PC-9 (cell line): ENCODE measurements at regions not wholly inside any gene's neighbourhood (a gene's known extent, or its start where the extent isn't known, plus 50 kb on each side); places are given as distances from the start of the nearest gene placed in this dataset.

Experiments used
- BruUV-seq: library from RNA; stranded (reverse); fragments of 400-500 nt; replicated peaks from 2 replicates; lab custom pipeline; 2021; lab: Mats Ljungman, UMichigan
- CTCF ChIA-PET: fragments of 300-600 bp; sonication (Branson Sonifier 250); formaldehyde crosslinking; loops from one replicate; lab custom pipeline; 2022; ENCODE audit warnings: antibody characterized with exemption; lab: Charles Lee
- POLR2A ChIA-PET: fragments of 300-600 bp; sonication (Branson Sonifier 250); formaldehyde crosslinking; loops from one replicate; lab custom pipeline; 2022; ENCODE audit warnings: antibody characterized with exemption; ENCODE audit not compliant: unreplicated experiment; lab: Charles Lee
- DNase-seq, 2 experiments: peaks; one replicate each; pipeline versions ENCODE4 v3.0.0 to v3.0.0-alpha.2; 2015 to 2022; ENCODE audit warnings: mixed read lengths in 1 of 2
- H2AFZ ChIP-seq: fragments of 200-600 bp; sonication (generic); 2 replicates; pipeline ENCODE4 v1.8.1; 2017; ENCODE audit warnings: antibody characterized with exemption
- H3F3A ChIP-seq: fragments of 200-600 bp; sonication (generic); 2 replicates; pipeline ENCODE4 v1.8.1; 2017; ENCODE audit warnings: antibody characterized with exemption, mild to moderate bottlenecking, low read depth; ENCODE audit not compliant: insufficient read depth
- H3K27ac ChIP-seq: fragments of 200-600 bp; sonication (generic); 2 replicates; pipeline ENCODE4 v1.6.1; 2016; ENCODE audit warnings: mixed run types
- H3K27me3 ChIP-seq: fragments of 200-600 bp; sonication (generic); 2 replicates; pipeline ENCODE4 v1.6.1; 2016; ENCODE audit warnings: low read depth, mixed run types; ENCODE audit not compliant: insufficient read depth
- H3K36me3 ChIP-seq: fragments of 200-600 bp; sonication (generic); 2 replicates; pipeline ENCODE4 v1.6.1; 2016; ENCODE audit warnings: low read depth, mixed run types
- H3K4me1 ChIP-seq: fragments of 200-600 bp; sonication (generic); replicated peaks from 2 replicates; pipeline ENCODE4 v1.6.1; 2016; ENCODE audit warnings: mixed run types; ENCODE audit not compliant: insufficient read depth
- H3K4me2 ChIP-seq: fragments of 200-600 bp; sonication (generic); 2 replicates; pipeline ENCODE4 v1.6.1; 2017; ENCODE audit warnings: mixed run types
- H3K4me3 ChIP-seq: fragments of 200-600 bp; sonication (generic); 2 replicates; pipeline ENCODE4 v1.6.1; 2016; ENCODE audit warnings: mixed run types
- H3K79me2 ChIP-seq: fragments of 200-600 bp; sonication (generic); 2 replicates; pipeline ENCODE4 v1.6.1; 2017; ENCODE audit warnings: low read depth, mixed run types
- H3K9me2 ChIP-seq: fragments of 200-600 bp; sonication (generic); 2 replicates; pipeline ENCODE4 v1.8.1; 2017; ENCODE audit warnings: mild to moderate bottlenecking; ENCODE audit not compliant: insufficient read depth
- H3K9me3 ChIP-seq: fragments of 200-600 bp; sonication (generic); 2 replicates; pipeline ENCODE4 v1.8.1; 2016; ENCODE audit warnings: low read depth; ENCODE audit not compliant: insufficient read depth
- H4K20me1 ChIP-seq: fragments of 200-600 bp; sonication (generic); 2 replicates; pipeline ENCODE4 v1.8.1; 2017; ENCODE audit not compliant: insufficient read depth
- EZH2 ChIP-seq: fragments of 200-600 bp; sonication (generic); IDR thresholded peaks from 2 replicates; pipeline ENCODE4 v1.8.0; 2017; ENCODE audit warnings: antibody characterized with exemption, low read depth
- intact Hi-C: fragments of 100-400 bp; cut with micrococcal nuclease; formaldehyde crosslinking; loops from one replicate; pipeline ENCODE4 v1.10.0; 2022; ENCODE audit not compliant: unreplicated experiment
- TF ChIP-seq, protein P1 (sequence below): fragments of 200-600 bp; sonication (generic); conservative IDR thresholded peaks from 2 replicates; pipeline ENCODE4 v1.6.1; 2017; ENCODE audit warnings: mixed run types, antibody characterized with exemption, mild to moderate bottlenecking, moderate library complexity

GRCh38 chr6:21454262-21454661 lies 139.3 kb upstream of the SOX4 start:
- CTCF ChIA-PET, result no interaction called here
- Histone ChIP-seq H3K9me3 (no peaks in the 10 kb centered on the region), H3K4me2 (no peak overlapping the region), H3K36me3 (no peaks in the 10 kb centered on the region), H3K79me2 (no peaks in the 10 kb centered on the region), H3F3A (no peaks in the 10 kb centered on the region), H3K27ac (no peak overlapping the region), H3K27me3 (no peaks in the 10 kb centered on the region), H3K4me1 (no peaks in the 10 kb centered on the region), H2AFZ (no peak overlapping the region), H4K20me1 (no peaks in the 10 kb centered on the region), H3K9me2 (no peaks in the 10 kb centered on the region), H3K4me3 (no peak overlapping the region)
- no TSS peak for BruUV-seq
- TF ChIP-seq EZH2, result no peak
- TF ChIP-seq, protein P1, sequence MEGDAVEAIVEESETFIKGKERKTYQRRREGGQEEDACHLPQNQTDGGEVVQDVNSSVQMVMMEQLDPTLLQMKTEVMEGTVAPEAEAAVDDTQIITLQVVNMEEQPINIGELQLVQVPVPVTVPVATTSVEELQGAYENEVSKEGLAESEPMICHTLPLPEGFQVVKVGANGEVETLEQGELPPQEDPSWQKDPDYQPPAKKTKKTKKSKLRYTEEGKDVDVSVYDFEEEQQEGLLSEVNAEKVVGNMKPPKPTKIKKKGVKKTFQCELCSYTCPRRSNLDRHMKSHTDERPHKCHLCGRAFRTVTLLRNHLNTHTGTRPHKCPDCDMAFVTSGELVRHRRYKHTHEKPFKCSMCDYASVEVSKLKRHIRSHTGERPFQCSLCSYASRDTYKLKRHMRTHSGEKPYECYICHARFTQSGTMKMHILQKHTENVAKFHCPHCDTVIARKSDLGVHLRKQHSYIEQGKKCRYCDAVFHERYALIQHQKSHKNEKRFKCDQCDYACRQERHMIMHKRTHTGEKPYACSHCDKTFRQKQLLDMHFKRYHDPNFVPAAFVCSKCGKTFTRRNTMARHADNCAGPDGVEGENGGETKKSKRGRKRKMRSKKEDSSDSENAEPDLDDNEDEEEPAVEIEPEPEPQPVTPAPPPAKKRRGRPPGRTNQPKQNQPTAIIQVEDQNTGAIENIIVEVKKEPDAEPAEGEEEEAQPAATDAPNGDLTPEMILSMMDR, result no peak
- POLR2A ChIA-PET, result interaction anchor here (0.7 kb wide), 1 partner anchor 293 kb away, joined by 6 read pairs; no protein-coding TSS in a partner anchor
- intact Hi-C loops, result no loop called here
- no peak for DNase-seq

DNA sequence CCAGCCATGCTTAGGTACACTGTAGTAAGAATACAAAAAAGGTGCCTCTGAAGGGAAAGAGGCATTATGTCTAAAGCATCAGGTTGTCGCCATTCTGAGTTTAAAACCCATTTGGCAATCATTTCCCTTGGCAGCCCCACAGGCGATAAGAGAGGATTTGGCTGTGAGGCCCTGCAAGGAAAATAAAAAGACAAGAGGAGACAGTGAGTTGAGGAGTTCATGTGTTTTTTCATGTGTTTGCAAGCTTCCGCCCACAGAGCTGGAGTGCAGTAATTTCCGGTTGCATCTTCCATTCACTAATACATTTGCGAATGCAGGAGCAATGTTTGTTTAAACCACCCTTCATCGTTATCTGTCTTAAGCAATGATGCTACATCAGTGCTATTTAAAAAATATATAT lies 138.5 kb upstream of the SOX4 start:
- Histone ChIP-seq H3K27ac (no peak overlapping the region), H3K4me3 (no peak overlapping the region), H3K79me2 (no peaks in the 10 kb centered on the region), H3K36me3 (no peaks in the 10 kb centered on the region), H3K27me3 (no peaks in the 10 kb centered on the region), H3K4me1 (no peaks in the 10 kb centered on the region), H3K9me2 (no peaks in the 10 kb centered on the region), H3K4me2 (no peak overlapping the region), H4K20me1 (no peaks in the 10 kb centered on the region), H3K9me3 (no peaks in the 10 kb centered on the region), H2AFZ (no peak overlapping the region), H3F3A (no peaks in the 10 kb centered on the region)
- CTCF ChIA-PET, result no interaction called here
- BruUV-seq, result no TSS peak
- intact Hi-C loops, result no loop called here
- no peak for DNase-seq
- POLR2A ChIA-PET, result no interaction called here
- TF ChIP-seq, protein P1, result no peak
- TF ChIP-seq EZH2, result no peak

GRCh38 chr6:21457647-21458046 lies 135.9 kb upstream of the SOX4 start:
- no peak overlapping the region for H2AFZ ChIP-seq
- H3K79me2 ChIP-seq, result no peaks in the 10 kb centered on the region
- no peaks in the 10 kb centered on the region for H3F3A ChIP-seq
- H3K9me3 ChIP-seq, result no peaks in the 10 kb centered on the region; the same call in 1 of the 2 replicates
- H3K27me3 ChIP-seq, result no peaks in the 10 kb centered on the region
- intact Hi-C loops, result no loop called here
- ChIA-PET POLR2A (no interaction called here), CTCF (no interaction called here)
- DNase-seq, result no peak
- no peaks in the 10 kb centered on the region for H3K9me2 ChIP-seq
- H3K27ac ChIP-seq, result no peak overlapping the region
- TF ChIP-seq EZH2, result no peak
- TF ChIP-seq, protein P1, result no peak
- no peak overlapping the region for H3K4me3 ChIP-seq
- no peaks in the 10 kb centered on the region for H4K20me1 ChIP-seq
- H3K4me2 ChIP-seq, result no peak overlapping the region
- no TSS peak for BruUV-seq
- no peaks in the 10 kb centered on the region for H3K36me3 ChIP-seq
- H3K4me1 ChIP-seq, result no peaks in the 10 kb centered on the region
